Sigmoid colon (tissue), 6 donors: ENCODE measurements at regions not wholly inside any gene's neighbourhood (a gene's known extent, or its start where the extent isn't known, plus 50 kb on each side); places are given as distances from the start of the nearest gene placed in this dataset.

Experiments
- DNase-seq: peaks from one replicate; pipeline ENCODE4 v3.0.0-alpha.2; 2019
- H3K27ac ChIP-seq, 4 donors: fragments of 200-600 bp; sonication (generic); one replicate each; pipeline ENCODE4 v1.5.1; 2016 to 2019; ENCODE audit warnings: mild to moderate bottlenecking in 1 of 4
- H3K27me3 ChIP-seq, 3 donors: fragments of 200-600 bp; sonication (generic); one replicate each; pipeline ENCODE4 v1.5.1; 2019; ENCODE audit warnings: mild to moderate bottlenecking in 1 of 3
- H3K36me3 ChIP-seq, 4 donors: fragments of 200-600 bp; sonication (generic); one replicate each; pipeline ENCODE4 v1.5.1; 2016 to 2019
- H3K4me1 ChIP-seq, 4 donors: fragments of 200-600 bp; sonication (generic); one replicate each; pipeline ENCODE4 v1.5.1; 2017 to 2019
- H3K4me3 ChIP-seq, 4 donors: fragments of 200-600 bp; sonication (generic); one replicate each; pipeline ENCODE4 v1.5.1; 2017 to 2019; ENCODE audit warnings: mild to moderate bottlenecking in 2 of 4, moderate library complexity in 1 of 4
- H3K9me3 ChIP-seq, 4 donors: fragments of 200-600 bp in 3 of 4; sonication (generic) in 3 of 4; one replicate each; pipeline versions ENCODE4 v1.5.1 to v1.6.1; 2013 to 2019
- CTCF ChIP-seq, 4 experiments: fragments of 450-650 bp in 3 of 4; fragments of 200-600 bp in 1 of 4; IDR thresholded peaks; one replicate each; pipeline ENCODE4 v1.5.1; 2016 to 2019; ENCODE audit warnings: antibody characterized with exemption in 4 of 4, mild to moderate bottlenecking in 3 of 4, moderate library complexity in 2 of 4
- EP300 ChIP-seq, 4 donors: sonication (generic); formaldehyde crosslinking; IDR thresholded peaks; one replicate each; pipeline ENCODE4 v1.6.1; 2017; ENCODE audit warnings: antibody characterized with exemption in 4 of 4
- POLR2A ChIP-seq, 2 donors: fragments of 450-650 bp; IDR thresholded peaks; one replicate each; pipeline ENCODE4 v1.6.1; 2016; ENCODE audit warnings: antibody characterized with exemption in 2 of 2, mild to moderate bottlenecking in 2 of 2, moderate library complexity in 2 of 2
- POLR2AphosphoS5 ChIP-seq, 4 donors: sonication (generic); formaldehyde crosslinking; IDR thresholded peaks; one replicate each; pipeline ENCODE4 v1.6.1; 2017; ENCODE audit warnings: antibody characterized with exemption in 4 of 4
- WGBS, 2 donors: extraction: QIAGEN DNeasy Blood & Tissue Kit; methylation state at CpG; one replicate each; pipeline ENCODE4 v1.1.7; 2013; 5-methylcytosine and 5-hydroxymethylcytosine counted together
- intact Hi-C: fragments of 100-400 bp; cut with DNase I; formaldehyde crosslinking; loops from one replicate; pipeline ENCODE4 v1.15.1; 2023
- donor health status: healthy with polysubstance abuse.
- donor health status: healthy.

- TF ChIP-seq POLR2A (IDR thresholded peaks at IDR 0.05) (no peak), EP300 (IDR thresholded peaks at IDR 0.05) (no peak), CTCF (IDR thresholded peaks at IDR 0.05) (no peak), POLR2AphosphoS5 (IDR thresholded peaks at IDR 0.05) (no peak)
- no peak overlapping the region for H3K4me3 ChIP-seq
- WGBS, 2 donors: 95 to 98% methylated on average over 1 of the region's 1 CpG
- no peaks in the 10 kb centered on the region for H3K9me3 ChIP-seq
- intact Hi-C loops: no loop called here
- DNase-seq: no peak
- H3K27ac ChIP-seq: no peak overlapping the region
- H3K36me3 ChIP-seq: no peaks in the 10 kb centered on the region
- no peaks in the 10 kb centered on the region for H3K27me3 ChIP-seq
- no peaks in the 10 kb centered on the region for H3K4me1 ChIP-seq
Observed at GRCh38 chr5:99072846-99073245, 144.0 kb upstream of the CHD1 start.

- Histone ChIP-seq H3K36me3 (no peaks in the 10 kb centered on the region), H3K27ac (no peak overlapping the region), H3K4me3 (no peak overlapping the region), H3K9me3 (no peaks in the 10 kb centered on the region), H3K4me1 (no peaks in the 10 kb centered on the region), H3K27me3 (no peaks in the 10 kb centered on the region)
- 79 to 83% methylated on average over 2 of the region's 2 CpGs for WGBS, 2 donors
- intact Hi-C loops: no loop called here
- TF ChIP-seq EP300 (IDR thresholded peaks at IDR 0.05): no peak
- no peak for TF ChIP-seq POLR2AphosphoS5 (IDR thresholded peaks at IDR 0.05)
- TF ChIP-seq POLR2A (IDR thresholded peaks at IDR 0.05): no peak
- TF ChIP-seq CTCF (IDR thresholded peaks at IDR 0.05): no peak
- DNase-seq: no peak
Observed at GRCh38 chr5:99070822-99071221, 142.0 kb upstream of the CHD1 start.

GRCh38 chr5:99070362-99070761 is 141.6 kb upstream of the CHD1 start:
- H3K4me1 ChIP-seq: no peaks in the 10 kb centered on the region
- no peaks in the 10 kb centered on the region for H3K27me3 ChIP-seq
- H3K27ac ChIP-seq: no peak overlapping the region
- H3K36me3 ChIP-seq: no peaks in the 10 kb centered on the region
- no peak overlapping the region for H3K4me3 ChIP-seq
- intact Hi-C loops: no loop called here
- no peak for DNase-seq
- no peaks in the 10 kb centered on the region for H3K9me3 ChIP-seq
- TF ChIP-seq EP300 (IDR thresholded peaks at IDR 0.05) (no peak), POLR2A (IDR thresholded peaks at IDR 0.05) (no peak), CTCF (IDR thresholded peaks at IDR 0.05) (no peak), POLR2AphosphoS5 (IDR thresholded peaks at IDR 0.05) (no peak)
- WGBS, 2 donors: 79 to 85% methylated on average over 4 of the region's 4 CpGs

- Histone ChIP-seq H3K4me3 (no peak overlapping the region), H3K9me3 (no peaks in the 10 kb centered on the region), H3K27me3 (no peaks in the 10 kb centered on the region), H3K4me1 (no peaks in the 10 kb centered on the region), H3K36me3 (no peaks in the 10 kb centered on the region), H3K27ac (no peak overlapping the region)
- TF ChIP-seq CTCF (IDR thresholded peaks at IDR 0.05) (no peak), EP300 (IDR thresholded peaks at IDR 0.05) (no peak), POLR2A (IDR thresholded peaks at IDR 0.05) (no peak), POLR2AphosphoS5 (IDR thresholded peaks at IDR 0.05) (no peak)
- intact Hi-C loops: no loop called here
- 87 to 93% methylated on average over 5 of the region's 5 CpGs for WGBS, 2 donors
- DNase-seq: no peak
Observed at GRCh38 chr5:99068944-99069650, 140.3 kb upstream of the CHD1 start.

GRCh38 chr5:99063737-99064136 is 134.9 kb upstream of the CHD1 start:
- no peak for DNase-seq
- no peak overlapping the region for H3K27ac ChIP-seq
- H3K9me3 ChIP-seq: no peaks in the 10 kb centered on the region
- no peaks in the 10 kb centered on the region for H3K36me3 ChIP-seq
- intact Hi-C loops: no loop called here
- 94 to 95% methylated on average over 5 of the region's 5 CpGs for WGBS, 2 donors
- H3K27me3 ChIP-seq: no peaks in the 10 kb centered on the region
- H3K4me1 ChIP-seq: peaks cover 0 to 8% (median 3%) of the 10 kb centered on the region in 4 donors
- no peak overlapping the region for H3K4me3 ChIP-seq
- TF ChIP-seq POLR2A (IDR thresholded peaks at IDR 0.05): no peak
- TF ChIP-seq EP300 (IDR thresholded peaks at IDR 0.05): no peak
- TF ChIP-seq POLR2AphosphoS5 (IDR thresholded peaks at IDR 0.05): no peak
- no peak for TF ChIP-seq CTCF (IDR thresholded peaks at IDR 0.05)
